Epithelial cell of proximal tubule (primary cell): ENCODE measurements at regions not wholly inside any gene's neighbourhood (a gene's known extent, or its start where the extent isn't known, plus 50 kb on each side); places are given as distances from the start of the nearest gene placed in this dataset.

Source experiments
- DNase-seq: peaks from one replicate; pipeline ENCODE4 v3.0.0-alpha.2; 2011; ENCODE audit warnings: low read depth
- H3K4me3 ChIP-seq: 2 replicates; pipeline ENCODE4 v1.5.1; 2011; ENCODE audit warnings: low read depth, mild to moderate bottlenecking, low read length
- TF ChIP-seq, protein P1 (sequence below): conservative IDR thresholded peaks from 2 replicates; pipeline ENCODE4 v1.5.1; 2012; ENCODE audit warnings: low read depth, mild to moderate bottlenecking, low read length

DNA sequence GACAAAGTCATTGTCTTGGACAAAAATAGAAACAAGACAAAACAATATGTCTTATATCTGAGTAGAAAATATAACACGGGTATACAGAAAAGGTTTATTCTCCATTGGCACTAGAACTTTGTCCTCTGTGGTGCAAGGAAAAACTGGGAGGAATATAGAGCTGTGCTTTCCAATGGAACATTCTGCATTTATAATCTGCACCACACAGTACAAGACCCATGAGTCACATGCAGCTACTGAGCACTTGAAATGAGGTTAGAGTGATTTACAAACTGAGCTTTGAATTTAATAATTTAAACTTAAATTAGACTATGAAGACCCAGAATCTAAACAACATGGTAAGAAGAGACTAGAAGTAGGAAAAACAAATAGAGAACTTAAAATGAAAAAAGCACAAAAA, 86.1 kb downstream of the RAP2A start:
- no peak overlapping the region for H3K4me3 ChIP-seq
- TF ChIP-seq, protein P1, sequence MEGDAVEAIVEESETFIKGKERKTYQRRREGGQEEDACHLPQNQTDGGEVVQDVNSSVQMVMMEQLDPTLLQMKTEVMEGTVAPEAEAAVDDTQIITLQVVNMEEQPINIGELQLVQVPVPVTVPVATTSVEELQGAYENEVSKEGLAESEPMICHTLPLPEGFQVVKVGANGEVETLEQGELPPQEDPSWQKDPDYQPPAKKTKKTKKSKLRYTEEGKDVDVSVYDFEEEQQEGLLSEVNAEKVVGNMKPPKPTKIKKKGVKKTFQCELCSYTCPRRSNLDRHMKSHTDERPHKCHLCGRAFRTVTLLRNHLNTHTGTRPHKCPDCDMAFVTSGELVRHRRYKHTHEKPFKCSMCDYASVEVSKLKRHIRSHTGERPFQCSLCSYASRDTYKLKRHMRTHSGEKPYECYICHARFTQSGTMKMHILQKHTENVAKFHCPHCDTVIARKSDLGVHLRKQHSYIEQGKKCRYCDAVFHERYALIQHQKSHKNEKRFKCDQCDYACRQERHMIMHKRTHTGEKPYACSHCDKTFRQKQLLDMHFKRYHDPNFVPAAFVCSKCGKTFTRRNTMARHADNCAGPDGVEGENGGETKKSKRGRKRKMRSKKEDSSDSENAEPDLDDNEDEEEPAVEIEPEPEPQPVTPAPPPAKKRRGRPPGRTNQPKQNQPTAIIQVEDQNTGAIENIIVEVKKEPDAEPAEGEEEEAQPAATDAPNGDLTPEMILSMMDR, result no peak
- no peak for DNase-seq

DNA sequence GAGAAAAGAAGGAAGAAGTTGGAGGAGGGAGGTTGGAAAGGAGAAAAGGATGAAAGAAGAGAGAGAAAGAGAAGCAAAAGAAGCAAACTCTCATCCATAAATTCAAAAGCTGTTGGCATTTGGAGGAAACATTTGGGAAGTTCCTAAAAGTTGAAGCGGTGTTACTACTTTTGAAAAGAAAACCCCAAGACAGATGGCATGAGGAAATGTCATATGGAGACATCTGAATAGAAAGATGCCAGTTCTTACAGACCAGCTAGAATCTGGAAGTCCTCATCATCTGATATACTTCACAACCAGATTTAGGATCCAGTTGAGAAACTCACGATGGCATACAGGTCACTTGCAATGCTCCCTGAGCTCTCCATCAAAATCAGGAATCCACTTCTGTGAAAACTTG, 86.9 kb downstream of the RAP2A start:
- no peak overlapping the region for H3K4me3 ChIP-seq
- TF ChIP-seq, protein P1, result no peak
- no peak for DNase-seq

DNA sequence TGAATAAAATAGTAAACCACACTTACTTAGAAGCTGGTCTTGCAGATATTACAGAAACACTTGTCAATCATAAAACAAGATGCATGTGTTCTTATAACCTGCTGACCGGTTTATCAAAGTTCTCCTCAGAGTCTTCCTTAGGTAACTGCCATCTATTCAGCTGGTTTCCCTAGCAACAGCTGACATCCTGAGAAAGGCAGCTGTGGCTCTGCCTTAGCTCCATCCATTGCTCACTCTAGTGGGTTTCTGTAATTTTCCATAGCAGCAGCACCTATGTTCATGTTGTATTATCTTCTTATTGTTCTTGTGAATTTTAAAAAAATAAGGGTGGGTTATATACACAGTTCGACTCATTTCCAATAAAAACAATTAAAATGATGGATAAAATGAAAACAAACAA, 87.8 kb downstream of the RAP2A start:
- no peak for DNase-seq
- no peak overlapping the region for H3K4me3 ChIP-seq
- TF ChIP-seq, protein P1, result no peak

DNA sequence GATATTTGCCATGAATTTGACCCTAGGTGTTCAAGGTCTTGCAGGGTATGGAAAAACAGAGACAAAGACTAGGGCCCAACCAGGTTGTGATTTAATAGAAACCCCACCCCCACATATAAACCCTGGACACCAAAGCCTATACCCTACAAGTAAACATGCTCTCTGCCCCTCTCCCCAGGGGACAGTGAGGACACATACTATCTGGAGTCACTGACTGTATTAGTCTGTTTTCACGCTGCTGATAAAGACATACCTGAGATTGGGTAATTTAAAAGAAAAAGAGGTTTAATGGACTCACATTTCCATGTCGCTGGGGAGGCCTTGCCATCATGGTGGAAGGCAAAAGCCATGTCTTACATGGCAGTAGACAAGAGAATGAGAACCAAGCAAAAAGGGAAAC, 88.3 kb downstream of the RAP2A start:
- TF ChIP-seq, protein P1, result no peak
- H3K4me3 ChIP-seq, result no peak overlapping the region
- DNase-seq, result no peak

DNA sequence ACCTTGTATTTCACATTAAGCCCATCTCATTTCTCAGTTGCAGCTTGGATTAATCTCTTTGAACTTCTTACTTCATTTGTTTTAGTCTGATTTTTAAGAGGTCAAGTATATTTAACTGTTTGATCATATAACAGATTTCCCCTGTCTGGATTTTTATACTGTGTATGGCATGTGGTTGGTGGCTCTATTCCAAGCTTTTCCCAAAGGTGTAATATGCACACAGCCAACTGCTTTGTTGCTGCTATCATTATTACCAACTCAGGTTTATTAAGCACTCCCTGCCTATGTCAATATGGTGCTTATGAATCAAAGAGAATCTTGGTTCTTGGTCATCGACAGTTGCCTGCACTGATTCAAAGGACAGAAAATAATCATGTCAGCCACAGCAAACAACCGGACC, 92.6 kb downstream of the RAP2A start:
- H3K4me3 ChIP-seq, result no peak overlapping the region
- DNase-seq, result no peak
- TF ChIP-seq, protein P1, result no peak

DNA sequence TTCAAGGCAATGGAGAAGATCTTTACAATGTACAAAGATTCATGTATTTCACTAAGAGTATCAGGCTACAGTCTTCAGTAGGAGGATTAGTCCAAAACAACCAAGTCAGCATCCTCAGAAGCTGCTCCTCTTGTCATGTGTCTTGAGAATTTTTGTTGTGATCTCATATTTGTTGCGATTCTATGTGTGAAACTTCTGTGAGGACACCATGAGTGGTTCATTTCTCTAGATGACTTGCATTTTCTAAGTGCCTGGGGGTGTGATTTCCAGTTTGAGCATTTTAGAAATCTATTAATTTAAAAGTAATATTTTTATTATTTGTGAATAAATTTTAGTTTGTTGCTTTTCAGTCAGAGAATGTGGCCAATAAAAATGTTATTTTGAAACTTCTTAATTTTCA, 94.5 kb downstream of the RAP2A start:
- DNase-seq, result no peak
- TF ChIP-seq, protein P1, result no peak

DNA sequence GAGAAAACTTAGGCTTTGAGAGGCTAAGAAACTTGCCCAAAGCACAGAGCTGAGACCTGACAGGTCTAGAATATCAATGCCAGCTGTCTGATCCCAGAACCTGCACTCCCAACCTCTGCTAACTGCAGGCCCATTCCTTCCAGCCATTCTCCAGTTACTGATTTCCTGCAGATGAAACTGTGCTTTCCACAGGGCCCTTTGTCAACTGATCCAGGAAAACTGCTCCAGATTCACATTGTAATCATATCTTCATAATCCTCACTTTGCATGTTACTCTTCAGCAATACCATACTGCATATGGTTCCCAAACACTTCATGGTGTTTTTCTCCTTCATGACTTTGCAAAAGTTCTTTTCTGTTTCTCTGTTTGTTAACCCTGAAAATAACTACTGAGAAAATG, 100.6 kb downstream of the RAP2A start:
- no peak for DNase-seq
- TF ChIP-seq, protein P1, result no peak
- H3K4me3 ChIP-seq, result no peak overlapping the region

More for the DNA sequence above, 94.5 kb downstream of the RAP2A start:
- no peak overlapping the region for H3K4me3 ChIP-seq
